HG02973 (cell line): ENCODE measurements at regions not wholly inside any gene's neighbourhood (a gene's known extent, or its start where the extent isn't known, plus 50 kb on each side); places are given as distances from the start of the nearest gene placed in this dataset.
"Not testable (repeated sequence)": the region's sequence is repeated elsewhere in the genome, so short reads cannot be mapped to it uniquely, and the experiment has no call there.

Experiments used
- ATAC-seq: cut with Tn5 transposase; IDR thresholded peaks from one replicate; pipeline ENCODE4 v1.9.1; 2021; ENCODE audit warnings: moderate library complexity; ENCODE audit not compliant: unreplicated experiment

DNA sequence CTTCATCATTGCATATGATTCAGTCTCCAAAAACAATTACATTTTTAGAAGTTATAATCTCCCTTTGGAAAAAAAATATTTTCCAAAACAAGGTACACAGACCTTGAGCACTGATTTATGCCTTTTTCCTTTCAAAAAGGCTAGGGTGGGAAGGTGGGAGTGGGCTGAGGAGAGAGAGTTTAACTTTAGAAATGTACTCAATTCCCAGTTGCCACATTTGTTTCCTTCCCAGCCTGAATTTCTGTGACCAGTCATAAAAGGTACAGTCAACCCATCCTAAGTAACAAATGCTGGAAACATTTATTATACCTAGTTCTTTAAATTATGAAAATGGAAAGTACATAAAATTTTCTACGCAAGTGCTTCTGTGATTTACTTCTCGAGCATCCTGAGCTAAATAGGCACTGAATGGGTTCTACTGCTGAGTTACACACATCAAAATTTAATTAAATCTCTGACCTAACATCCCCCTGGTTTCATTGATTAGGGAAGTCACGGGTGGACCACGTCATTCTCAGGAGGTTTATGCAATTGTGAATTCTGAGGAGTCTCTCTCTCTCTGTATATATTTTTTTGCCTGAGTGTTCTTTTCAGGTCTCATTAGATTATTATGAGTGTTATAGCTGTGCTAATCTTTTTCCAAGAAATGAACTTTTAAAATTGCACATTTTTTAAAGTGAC, 371.8 kb downstream of the BTG1 start:
- no peak for ATAC-seq

DNA sequence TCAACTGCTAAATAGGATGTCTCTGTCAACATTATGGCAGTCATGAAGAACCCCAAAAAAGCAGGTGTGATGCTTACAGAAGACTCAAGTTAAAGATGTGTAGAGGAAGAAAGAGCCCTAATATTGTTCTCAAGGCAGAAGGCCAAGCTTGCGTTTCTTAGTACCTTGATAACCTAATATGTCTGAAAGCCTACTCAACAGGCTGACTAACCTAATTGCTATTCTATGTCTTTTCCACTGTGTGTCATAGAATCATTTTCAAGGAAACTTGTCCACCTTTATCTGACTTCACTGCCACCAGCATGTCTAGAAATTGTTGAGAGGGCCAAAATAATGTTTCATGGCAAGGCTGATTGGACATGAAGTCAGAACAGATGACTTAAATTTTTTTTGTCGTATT, 373.2 kb downstream of the BTG1 start:
- ATAC-seq = no peak

DNA sequence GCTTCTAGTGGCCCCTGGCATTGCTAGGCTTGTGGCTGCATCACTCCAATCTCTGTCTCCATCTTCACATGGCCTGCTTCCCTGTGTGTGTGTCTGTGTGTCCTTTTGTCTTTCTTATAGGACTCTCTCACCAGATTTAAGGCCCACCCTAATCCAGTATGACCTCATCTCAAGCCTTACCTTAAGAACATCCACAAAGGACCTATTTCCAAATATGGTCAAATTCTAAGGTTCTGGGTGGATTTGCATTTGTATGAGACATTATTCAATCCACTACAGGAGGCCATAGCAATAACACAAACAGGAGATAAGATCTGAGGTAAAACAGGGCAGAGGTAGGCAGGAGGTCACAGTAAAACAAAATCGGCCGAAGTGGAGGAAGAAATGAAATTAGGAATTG, 375.9 kb downstream of the BTG1 start:
- ATAC-seq = no peak

DNA sequence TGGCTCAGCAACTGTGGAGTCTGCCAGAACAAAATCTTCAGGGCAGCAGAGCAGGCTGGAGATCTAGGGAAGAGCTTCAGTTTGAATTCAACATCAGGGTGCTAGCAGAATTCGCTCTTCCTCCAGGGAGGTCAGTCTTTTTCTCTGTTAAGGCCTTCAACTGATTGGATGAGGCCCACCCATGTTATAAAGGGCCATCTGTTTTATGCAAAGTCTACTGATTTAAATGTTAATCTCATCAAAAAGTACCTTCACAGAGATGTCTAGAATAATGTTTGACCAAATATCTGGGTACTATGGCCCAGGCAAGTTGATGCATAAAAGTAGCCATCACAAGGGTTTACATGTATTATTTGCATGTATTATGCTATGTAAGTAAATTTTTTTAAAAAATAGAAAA, 378.4 kb downstream of the BTG1 start:
- no peak for ATAC-seq

DNA sequence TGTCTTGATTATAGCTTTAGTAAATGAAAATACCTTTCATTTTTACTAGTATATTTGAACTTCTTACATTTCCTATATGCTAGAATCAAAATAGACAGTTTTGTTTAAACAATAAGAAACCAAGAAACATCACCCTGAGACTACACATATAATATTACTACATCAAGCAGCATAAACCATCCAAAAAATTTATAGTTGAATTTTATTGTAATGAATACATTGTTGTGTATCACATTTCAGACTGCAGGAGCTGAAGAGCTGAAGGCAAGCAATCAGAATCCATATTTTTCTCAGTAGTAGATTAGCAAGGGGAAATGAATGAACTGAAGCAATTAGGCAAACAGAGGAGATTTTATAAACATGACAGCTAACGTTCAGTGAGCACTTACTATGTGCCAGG, 379.2 kb downstream of the BTG1 start:
- no peak for ATAC-seq

DNA sequence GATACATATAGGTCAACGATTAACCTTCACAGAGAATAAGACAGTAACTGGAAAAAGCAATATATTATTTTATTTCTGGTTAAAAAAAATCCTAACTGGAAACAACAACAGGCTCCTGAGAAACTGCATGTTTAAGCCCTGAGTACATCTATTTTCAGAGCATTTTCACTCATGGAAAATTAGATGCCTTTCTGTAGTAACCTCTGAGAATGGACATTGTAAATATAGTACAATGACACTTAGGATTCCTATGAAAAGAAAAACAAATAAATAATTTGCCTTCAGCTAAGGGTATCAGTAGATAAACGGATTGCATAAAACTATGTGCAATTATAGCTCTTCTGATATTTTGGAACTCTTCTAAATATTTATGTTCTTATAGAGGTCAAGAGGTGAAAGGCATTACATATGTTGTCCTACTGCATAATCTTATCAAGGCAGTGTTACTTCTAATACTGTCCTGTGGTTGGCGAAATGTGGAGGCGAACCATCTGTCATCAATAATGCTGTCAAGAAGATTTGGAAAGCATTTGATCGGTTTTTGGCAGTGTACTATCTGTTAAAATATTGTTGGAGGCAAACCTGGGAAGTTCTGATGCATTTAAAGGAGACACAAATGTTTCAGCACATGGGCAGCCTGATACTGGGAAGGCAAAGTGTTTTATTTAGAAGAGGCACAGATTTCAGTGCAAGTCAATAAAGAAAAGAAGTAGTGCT, 381.8 kb downstream of the BTG1 start:
- no peak for ATAC-seq

DNA sequence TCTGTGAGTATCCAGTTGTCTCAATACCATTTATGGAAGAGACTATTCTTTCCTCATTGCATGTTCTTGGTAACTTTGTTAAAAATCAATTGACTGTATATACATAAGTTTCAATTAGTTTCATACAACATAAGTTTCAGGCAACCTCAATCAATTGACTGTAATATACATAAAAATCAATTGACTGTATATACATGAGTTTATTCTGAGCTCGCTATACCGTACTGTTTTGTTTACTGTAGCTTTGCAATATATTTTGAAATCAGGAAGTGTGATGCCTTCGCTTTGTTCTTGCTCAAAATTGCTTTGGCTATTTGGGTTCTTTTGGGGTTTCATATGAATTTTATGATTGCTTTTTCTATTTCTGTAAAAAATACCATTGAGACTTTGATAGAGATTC, 392.0 kb downstream of the BTG1 start:
- ATAC-seq = no peak

DNA sequence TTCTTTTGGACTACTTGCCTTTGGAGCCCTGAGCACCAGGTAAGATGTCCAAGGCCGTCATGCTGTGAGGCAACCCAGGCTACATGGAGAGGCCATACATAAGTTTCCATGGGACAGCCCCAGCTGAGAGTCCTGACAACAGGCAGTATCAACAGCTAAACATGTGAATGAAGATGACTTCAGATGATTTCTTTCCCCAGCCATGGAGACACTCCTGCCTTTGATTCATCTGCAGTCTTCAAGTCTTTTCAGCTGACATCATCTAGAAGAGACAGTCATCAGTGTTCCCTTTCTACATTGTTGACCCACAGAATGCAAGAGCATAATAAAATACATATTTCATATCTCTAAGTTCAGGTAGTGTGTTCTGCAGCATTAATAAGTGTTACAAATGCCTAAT, 398.7 kb downstream of the BTG1 start:
- no peak for ATAC-seq

DNA sequence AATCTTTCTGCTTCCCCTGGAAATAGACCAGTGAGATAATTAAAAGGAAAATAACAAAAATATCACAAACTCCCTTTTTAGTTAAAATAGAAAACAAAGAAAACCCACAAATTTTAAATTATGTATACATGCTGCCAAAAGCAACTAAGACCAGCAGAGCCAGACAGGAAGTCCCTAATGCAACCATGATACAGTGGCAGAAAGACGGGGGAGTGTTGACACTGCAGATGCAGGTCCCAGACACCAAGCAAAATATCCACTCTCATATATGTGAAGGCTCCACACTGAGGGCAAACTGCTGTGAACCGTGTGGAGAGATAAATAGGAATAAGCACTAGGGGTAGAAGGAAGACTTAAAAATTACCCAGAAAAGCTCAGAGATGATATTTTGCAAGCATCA, 401.0 kb downstream of the BTG1 start:
- ATAC-seq = no peak

DNA sequence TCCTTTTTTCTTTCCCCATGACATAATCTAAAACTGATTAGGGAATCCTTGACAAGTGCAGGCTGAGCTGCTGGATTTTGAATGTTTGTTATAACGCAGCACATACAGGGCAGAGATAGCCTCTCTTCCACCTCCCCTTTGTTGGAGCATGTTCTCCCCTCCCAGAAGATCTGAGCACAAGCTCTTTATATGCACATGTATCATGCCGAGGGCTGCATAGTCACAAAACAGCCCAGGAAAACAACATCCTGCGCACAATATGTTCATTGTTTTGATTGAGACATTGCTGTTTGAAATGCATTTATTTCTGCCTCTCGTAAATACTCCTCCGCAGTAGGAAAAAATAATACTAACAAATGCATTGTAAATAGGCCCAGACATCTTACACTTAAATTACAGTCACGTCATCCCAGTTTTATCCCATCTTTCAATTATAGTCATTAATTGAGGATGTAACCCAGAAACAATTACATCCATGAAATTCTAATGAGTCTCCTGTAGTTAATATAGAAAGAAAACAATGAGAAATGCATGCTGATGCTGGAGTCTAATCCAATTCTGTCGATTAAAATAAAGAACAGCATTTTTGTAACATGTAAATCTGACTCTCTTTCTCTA, 401.8 kb downstream of the BTG1 start:
- no peak for ATAC-seq

DNA sequence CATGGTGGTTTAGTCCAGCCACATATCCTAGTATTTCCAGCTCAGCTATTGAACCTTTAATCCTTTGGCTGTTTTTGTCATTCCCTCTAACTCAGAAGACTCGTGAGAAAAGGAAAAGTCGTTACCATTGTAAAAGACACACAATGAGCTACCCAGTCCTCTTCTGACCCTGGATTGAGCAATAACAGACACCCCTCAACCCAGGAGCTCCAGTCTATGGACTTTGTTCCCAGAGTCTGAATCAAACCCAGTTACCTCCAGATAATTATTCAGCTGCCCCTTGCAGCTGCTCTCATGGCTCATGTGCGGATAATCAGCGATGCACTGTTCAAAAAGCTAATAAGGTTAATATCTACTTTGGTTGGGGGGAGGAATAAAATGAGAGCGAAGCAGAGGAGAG, 402.4 kb downstream of the BTG1 start:
- no peak for ATAC-seq

DNA sequence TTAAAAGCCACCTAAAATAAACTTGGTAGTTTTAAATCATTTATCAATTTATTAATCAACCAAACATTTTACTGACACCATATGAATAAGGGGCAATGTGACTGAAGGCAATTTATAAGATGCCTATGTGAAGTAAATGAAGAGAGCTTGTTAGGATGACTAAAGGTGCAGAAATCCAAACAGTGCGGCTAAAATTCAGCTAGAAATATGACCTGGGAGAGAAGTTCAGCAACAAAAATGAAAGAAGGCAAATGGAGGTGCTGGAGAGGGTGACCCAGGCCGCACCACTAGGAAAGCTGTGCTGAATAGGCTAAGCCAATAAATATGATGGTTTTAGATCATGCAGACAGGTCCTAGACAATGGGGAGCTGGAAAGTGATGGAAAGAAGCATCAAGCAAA, 403.7 kb downstream of the BTG1 start:
- ATAC-seq = no peak

DNA sequence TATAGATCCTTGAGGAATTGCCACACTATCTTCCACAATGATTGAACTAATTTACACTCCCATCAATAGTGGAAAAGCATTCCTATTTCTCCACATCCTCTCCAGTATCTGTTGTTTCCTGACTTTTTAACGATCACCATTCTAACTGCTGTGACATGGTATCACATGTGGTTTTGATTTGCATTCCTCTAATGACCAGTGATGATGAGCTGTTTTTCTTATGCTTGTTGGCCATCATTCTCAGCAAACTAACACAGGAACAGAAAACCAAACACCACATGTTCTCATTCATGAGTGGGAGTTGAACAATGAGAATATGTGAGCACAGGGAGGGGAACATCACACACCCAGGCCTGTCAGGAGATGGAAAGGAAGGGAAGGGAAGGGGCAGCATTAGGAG, 411.8 kb downstream of the BTG1 start:
- not testable (repeated sequence) for ATAC-seq

DNA sequence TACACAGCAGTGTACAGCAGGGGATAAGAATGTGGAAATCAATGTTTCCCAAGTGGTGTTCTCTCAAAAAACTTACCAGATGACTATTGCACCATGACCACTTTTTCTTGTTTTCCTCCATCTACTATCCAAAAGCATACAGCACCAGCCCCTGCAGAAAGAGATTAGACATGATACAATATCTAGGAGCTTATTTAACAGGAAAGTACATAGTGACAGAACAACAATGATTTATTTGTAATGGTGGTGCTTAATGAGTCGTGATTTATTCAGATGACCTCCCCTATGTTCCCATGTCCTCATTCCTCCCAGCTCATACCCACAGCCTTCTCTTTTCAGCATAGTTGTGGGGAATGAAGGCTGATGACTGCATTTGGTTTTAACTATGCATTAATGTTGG, 413.6 kb downstream of the BTG1 start:
- ATAC-seq = no peak

DNA sequence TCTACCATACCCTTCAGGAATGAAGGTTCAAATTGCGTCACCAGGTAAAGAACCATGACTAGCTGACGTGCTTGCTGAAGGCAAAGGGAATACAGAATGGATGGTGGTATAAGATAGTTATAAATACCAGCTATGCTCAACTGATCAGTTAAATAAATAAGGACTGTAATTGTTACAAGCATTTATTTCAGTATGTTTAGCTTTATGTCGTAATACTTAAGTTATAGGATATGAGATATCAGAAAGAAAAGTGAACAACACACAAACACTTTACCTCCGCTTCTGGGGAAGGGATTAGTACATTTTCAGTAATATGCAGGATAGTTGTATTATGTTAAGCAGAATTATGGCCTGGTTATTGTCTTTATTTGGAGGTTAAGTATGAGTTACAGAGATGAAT, 416.1 kb downstream of the BTG1 start:
- ATAC-seq = no peak

DNA sequence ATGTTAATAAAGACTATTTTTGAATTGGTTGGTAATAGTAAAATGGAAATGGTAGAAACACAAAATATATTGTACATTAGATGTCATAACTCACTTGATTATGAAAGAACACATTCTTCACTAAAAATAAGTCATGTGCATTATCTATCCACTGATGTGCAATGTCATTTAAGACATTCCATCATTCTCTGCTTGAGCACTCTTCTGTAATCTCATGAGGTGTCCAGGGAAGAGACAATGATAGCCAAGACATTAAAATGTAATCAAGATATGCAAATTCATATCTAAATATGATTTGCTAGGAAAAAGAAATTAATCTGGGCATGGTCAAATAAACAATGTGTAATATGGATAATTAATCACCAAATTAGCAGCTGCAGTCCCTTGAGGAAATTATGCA, 422.5 kb downstream of the BTG1 start:
- ATAC-seq = no peak

DNA sequence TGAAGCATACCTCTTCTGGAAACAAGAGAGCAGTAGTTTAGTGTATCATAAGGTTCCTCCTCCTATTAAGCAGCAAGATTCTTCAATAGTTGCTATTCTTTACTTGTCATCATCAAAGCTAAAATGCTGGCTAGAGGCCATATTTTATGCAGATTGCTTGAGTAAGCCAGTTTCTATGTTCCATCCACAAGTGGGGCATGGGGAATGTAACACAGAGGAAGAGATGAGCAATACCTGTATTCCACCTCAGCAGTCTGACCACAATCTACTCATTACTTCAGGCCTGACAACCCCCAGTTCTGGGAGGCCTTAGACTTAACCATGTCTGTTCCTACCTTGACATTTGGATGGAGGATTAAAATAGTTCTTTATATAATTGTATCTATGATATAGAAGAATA, 423.6 kb downstream of the BTG1 start:
- no peak for ATAC-seq

DNA sequence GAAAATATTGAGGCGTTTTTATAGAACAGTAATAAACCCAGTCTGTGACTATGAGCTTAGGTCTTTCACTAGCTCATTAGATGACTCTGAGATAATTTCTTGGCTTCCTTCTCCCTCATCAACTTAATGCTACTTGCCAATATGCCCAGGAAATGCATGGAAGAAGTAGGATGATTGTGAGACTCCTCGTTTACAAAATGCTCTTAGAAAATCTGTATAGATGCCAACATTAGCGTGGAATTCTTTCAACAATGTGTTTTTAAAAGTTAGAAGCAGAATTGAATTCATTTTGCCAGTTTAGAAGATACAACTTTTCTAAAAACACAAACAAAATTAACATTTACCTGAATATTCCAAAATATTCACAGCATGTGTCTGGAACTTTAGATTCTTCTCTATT, 424.6 kb downstream of the BTG1 start:
- ATAC-seq = no peak

DNA sequence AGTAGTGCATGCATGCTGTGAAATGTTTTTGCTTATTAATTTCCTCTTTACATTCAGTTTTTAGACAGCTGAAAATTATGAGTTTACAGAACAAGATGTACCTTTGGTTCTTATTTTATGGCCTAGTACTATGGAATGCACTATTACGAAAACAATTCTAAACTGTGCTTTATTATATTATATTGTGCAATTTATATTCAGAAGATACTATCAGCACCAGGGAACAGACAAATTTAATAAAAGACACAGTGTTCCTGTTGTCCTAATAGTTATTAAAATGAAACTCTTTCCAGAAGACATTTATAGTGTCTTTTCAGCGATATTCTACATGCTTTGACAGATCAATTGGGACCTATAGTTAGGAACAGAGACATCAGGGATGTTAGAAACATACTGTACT, 427.3 kb downstream of the BTG1 start:
- no peak for ATAC-seq

DNA sequence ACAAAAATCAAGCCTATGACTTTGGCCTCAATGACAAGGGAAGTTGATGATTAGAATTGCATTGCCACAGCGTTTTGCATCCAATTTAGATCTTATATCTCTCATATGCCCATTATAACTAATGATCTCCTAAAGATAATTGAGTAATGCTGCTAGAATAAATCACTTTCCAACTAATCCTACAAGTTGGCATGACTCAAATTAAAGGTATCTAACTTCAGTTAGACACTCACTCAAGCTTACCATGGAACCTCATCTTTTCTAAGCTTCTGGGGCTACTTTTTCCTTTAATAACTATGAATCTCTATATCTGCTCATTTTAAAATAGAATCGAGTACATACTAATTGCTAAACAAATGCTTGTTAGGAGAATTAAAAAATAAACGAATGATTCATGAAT, 427.8 kb downstream of the BTG1 start:
- ATAC-seq = no peak

DNA sequence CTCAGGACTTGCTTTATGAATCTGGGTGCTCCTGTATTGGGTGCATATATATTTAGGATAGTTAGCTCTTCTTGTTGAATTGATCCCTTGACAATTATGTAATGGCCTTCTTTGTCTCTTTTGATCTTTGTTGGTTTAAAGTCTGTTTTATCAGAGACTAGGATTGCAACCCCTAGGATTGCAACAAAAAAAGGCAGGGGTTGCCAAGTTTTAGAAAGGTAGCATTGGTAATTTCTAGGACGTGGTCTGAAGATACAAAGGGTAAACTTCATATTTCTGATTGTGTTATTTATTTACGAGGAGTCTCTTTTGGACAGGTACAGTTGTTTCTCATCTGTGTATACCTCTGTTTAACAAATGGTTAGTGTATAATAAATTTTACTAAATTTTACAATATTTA, 433.7 kb downstream of the BTG1 start:
- not testable (repeated sequence) for ATAC-seq

DNA sequence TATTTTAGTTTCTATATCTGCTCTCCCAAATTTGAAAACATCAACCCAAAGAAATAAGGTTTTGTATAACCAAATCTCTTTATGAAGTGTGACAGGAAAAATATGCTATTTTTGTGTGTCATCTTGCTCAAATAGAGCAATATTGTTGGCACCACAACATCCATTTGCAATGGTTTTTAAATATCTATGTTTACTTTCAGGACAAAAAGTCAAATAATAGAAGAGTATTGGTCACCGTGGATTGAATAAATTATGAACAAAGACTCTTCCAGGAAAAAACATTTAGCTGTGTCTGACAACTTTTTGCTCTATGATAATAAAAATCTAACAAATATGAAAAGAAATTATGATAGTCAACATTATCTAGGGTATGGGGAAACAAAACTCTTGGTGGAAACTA, 439.2 kb downstream of the BTG1 start:
- no peak for ATAC-seq

DNA sequence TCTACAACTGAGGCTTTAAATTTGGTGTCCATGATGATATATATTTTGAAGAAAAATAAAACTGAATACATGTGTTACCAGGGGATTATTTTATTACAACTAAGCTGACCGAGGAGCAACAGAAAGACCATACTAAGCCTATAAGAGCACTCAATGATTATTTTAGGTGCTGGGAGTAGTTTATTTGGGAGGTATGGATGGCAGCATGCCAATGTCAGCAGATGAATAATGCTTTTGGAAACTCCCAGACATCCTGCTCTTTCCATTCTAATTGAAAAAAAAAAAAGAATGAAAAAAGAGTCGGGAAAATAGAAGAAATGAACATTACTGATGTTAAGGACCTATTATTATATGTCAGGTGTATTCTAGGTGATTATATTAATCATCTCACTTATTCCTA, 441.2 kb downstream of the BTG1 start:
- ATAC-seq = no peak
